ENCODE measurements at regions not wholly inside any gene's neighbourhood (a gene's known extent, or its start where the extent isn't known, plus 50 kb on each side); places are given as distances from the start of the nearest gene placed in this dataset.

- DNase-seq (ENCODE audit: insufficient read length, low spot score) = no peak
- no peak for FAIRE-seq
Observed at GRCh38 chr18:67710639-67711038, 194.1 kb upstream of the DSEL start.

DNA sequence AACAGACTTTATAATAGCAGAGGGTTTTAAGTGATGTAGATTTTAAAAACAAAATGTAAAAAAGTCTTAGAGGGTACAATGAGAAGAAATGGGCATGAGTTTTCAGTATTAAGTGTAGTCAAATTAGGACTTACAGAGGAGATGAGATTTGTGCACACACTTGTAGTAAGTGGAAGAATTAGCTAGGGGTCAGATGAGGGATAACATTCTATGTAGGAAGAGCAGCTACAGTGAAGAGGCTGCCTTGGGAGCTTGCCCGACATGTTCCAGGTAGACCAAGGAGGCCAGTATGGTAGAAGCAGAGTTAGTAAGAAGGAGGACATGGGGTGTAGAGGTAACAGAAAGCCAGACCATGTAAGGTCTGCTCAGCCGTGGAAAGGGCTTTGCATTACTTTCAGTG, 189.2 kb upstream of the DSEL start:
- FAIRE-seq (no peak), DNase-seq (ENCODE audit: insufficient read length, low spot score) (no peak)

- DNase-seq (ENCODE audit: insufficient read length, low spot score) (no peak), FAIRE-seq (no peak)
Observed at GRCh38 chr18:67695684-67696083, 179.2 kb upstream of the DSEL start.

DNA sequence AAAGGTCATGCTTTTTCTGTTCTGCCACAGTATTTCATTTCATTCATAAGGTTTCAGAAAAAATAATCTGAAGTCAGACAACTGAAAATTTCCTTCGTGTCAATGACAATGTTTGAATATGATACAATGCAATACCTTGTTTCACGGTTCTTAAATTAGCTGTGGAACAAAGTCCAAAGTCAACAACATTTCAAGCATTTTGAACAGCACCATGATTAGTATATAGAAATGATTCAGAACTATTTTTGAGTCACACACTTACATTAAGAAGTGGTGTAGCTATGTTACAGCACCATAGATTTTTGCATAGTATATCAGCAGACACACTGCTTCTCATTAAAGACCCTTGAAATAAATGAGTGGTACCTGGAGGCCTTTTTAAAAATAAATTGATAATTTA, 178.3 kb upstream of the DSEL start:
- FAIRE-seq = no peak
- no peak for DNase-seq (ENCODE audit: insufficient read length, low spot score)

- DNase-seq (ENCODE audit: insufficient read length, low spot score) (no peak), FAIRE-seq (no peak)
Observed at GRCh38 chr18:67692811-67693210, 176.3 kb upstream of the DSEL start.

- no peak for DNase-seq (ENCODE audit: insufficient read length, low spot score)
- no peak for FAIRE-seq
Observed at GRCh38 chr18:67682516-67682915, 166.0 kb upstream of the DSEL start.

DNA sequence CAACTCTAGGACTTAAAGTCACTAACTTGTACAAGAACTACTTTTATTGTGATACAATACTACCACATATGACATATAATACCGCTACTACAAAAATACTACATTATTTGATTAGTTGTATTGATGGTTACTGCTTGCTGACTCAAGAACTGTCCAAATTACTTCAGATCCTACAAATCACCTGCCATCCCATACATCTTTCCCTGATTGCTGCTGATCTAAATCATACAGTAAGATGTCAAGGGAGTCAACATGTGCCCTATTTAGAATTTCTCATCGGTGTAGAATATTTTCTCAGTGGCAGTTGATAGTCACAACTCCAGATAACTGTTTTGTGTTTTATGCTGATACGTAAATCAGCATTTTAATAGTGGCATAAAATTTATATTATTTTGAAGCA, 161.0 kb upstream of the DSEL start:
- DNase-seq (ENCODE audit: insufficient read length, low spot score) (no peak), FAIRE-seq (no peak)

- DNase-seq (ENCODE audit: insufficient read length, low spot score) (no peak), FAIRE-seq (no peak)
Observed at GRCh38 chr18:67672716-67673115, 156.2 kb upstream of the DSEL start.

DNA sequence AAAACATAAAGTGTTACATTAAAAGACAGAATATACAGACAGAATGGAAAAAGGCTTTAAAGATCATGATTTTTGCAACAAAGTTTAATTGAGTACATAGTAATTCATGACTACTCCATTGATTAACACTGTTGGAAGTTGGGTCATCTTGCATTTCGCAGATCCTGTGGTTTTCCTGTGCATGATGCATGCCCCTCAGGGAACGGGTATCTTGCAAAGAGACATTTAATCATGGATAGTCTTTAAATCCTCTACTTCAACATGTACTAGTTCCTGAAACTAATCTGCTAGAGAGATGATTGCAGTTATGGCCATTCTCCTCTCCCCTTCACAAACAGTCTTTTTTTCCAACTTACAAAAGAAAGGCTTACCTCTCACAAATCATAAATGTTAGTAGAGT, 155.6 kb upstream of the DSEL start:
- no peak for FAIRE-seq
- DNase-seq (ENCODE audit: insufficient read length, low spot score) = no peak

GRCh38 chr18:67670024-67670543, 153.6 kb upstream of the DSEL start:
- no peak for DNase-seq (ENCODE audit: insufficient read length, low spot score)
- FAIRE-seq = no peak

DNA sequence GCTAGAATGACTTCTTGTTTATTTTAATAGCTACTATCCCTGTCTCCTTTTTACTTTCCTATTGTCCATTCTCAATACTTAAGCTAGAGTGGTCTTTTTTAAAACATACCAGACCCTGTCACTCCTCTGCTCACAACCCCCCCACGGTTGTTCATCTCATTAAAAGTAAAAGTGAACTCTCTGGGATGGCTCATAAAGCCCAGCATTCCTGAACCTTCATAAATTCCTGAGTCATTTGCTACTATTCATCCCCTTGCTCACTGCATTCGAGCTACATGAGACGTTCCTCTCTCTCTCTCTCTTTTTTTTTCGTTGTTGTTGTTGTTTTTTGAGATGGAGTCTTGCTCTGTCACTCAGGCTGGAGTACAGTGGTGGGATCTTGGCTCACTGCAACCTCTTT, 148.7 kb upstream of the DSEL start:
- peak; percentile 4 for DNase-seq (ENCODE audit: insufficient read length, low spot score)
- FAIRE-seq = no peak

DNA sequence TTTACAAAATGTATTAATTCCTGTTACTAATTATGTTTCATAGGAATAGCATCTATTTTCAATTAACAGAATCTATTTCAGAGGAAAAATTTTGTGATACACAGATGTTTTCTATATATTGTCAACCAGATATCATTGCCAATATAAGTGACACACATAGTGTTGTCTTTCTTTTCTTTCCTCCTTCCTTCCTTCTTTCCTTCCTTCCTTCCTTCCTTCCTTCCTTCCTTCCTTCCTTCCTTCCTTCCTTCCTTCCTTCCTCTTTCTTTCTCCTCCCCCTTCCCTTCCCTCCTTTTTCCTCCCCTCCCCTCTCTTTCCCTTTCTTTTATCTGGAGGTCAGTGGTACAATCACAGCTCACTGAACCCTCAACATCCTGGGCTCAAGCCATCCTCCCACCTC, 146.5 kb upstream of the DSEL start:
- no peak for DNase-seq (ENCODE audit: insufficient read length, low spot score)

GRCh38 chr18:67661555-67661954, 145.0 kb upstream of the DSEL start:
- FAIRE-seq = no peak

More for the DNA sequence above, 146.5 kb upstream of the DSEL start:
- FAIRE-seq = no peak

DNA sequence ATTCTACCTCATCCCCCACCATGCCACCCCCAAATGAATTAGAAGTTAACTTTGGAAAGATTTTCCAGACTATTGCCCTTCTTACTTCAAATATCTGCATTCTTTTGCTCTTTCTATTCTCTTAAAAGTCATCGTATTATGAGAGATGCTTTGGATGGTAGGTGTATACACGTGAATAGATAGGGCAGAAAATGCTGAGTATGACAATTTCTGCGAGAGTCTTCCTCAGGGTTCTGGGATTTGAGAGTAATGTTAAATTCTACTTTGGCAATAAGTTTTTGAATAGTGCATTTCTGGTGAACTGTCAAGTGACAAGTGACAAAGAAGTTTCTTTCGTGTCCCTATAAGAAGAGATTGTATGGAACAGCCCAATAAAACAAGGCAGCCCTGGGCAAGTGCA, 137.6 kb upstream of the DSEL start:
- FAIRE-seq = no peak
- DNase-seq (ENCODE audit: insufficient read length, low spot score) = no peak

More at GRCh38 chr18:67661555-67661954, 145.0 kb upstream of the DSEL start:
- DNase-seq (ENCODE audit: insufficient read length, low spot score) = no peak

DNA sequence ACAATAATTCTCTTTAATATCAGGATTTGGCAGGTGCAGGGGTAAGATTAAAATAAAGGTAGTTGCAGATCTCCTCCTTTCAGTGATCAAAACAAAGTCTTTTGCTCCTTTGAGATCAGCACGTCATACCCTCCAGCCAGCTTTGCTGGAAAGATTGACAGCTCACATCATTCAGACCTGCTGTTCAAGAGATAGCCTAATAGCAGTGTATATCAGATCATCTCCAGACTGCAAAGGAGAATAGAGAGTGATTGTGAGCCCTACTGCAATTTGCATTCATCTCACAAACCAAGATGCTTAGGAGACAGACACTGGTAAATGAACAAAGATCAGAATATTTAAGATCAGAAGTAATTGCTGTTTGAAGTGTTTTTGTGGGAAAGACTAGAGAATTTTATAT, 135.8 kb upstream of the DSEL start:
- no peak for DNase-seq (ENCODE audit: insufficient read length, low spot score)

GRCh38 chr18:67651438-67651837, 134.9 kb upstream of the DSEL start:
- DNase-seq (ENCODE audit: insufficient read length, low spot score) (no peak), FAIRE-seq (no peak)

More for the DNA sequence above, 135.8 kb upstream of the DSEL start:
- FAIRE-seq = no peak

DNA sequence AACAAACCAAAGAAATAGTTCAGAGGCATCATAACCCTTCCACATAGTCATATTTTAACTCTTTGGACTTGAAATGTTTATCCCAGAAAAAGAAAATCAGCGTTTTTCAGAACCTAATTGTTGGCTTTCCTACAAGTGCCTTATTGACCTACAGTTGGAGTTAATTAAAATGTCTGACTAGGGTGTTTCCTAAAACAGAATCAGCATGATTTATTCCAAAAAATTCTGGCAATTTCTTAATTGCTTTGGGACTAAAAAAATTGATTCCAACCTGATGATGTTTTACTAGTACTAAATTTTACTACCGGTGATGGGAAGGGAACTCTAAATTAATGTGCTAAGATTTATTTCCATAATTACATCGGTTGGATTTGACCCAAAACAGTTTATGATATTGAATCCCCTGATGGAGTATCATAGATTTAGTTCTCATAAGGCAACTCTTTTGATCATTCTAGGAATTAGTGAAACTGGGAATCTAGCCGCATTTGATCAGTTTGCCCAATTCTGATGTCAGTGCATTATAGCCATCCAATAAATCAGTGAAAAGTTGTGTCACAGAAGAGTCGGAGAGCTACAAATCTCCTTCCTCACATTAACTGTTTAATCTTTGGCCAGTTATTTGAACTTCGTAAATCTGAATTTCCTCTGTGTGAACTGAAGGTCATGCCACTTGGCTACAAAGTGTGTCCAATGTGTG, 134.3 kb upstream of the DSEL start:
- FAIRE-seq = no peak

DNA sequence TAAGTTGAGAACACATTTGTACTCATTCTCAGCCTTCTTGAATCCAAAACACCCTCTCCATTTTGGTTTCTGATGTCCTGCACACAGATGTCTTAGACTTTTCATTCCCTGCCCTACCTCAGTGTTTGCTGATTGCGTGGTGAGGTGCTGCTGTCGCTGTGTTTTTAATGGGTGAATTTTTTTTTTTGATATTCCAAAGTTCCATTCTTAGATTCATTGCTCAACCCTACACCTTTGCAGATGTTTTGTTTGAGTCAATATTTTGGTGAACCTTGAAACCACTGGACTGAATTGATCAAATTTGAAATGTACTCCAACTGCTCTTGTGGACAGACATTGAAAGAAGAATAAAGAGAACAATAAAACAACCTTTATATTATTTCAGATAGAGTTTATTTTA, 130.4 kb upstream of the DSEL start:
- FAIRE-seq (no peak), DNase-seq (ENCODE audit: insufficient read length, low spot score) (no peak)

More for the DNA sequence above, 134.3 kb upstream of the DSEL start:
- DNase-seq (ENCODE audit: insufficient read length, low spot score) = no peak

GRCh38 chr18:67644226-67644625, 127.7 kb upstream of the DSEL start:
- DNase-seq (ENCODE audit: insufficient read length, low spot score) = no peak
- no peak for FAIRE-seq

- DNase-seq (ENCODE audit: insufficient read length, low spot score) = no peak
- FAIRE-seq = no peak
Observed at GRCh38 chr18:67639872-67640271, 123.4 kb upstream of the DSEL start.

- DNase-seq (ENCODE audit: insufficient read length, low spot score) (no peak), FAIRE-seq (no peak)
Observed at GRCh38 chr18:67636597-67637385, 120.3 kb upstream of the DSEL start.
